GM18502 (cell line): ENCODE measurements at regions not wholly inside any gene's neighbourhood (a gene's known extent, or its start where the extent isn't known, plus 50 kb on each side); places are given as distances from the start of the nearest gene placed in this dataset.
A peak's percentile ranks its signal among the peaks of the same experiment; 100 is the strongest.

Experiments
- ATAC-seq: cut with Tn5 transposase; IDR thresholded peaks from one replicate; pipeline ENCODE4 v1.9.1; 2021; ENCODE audit warnings: mild to moderate bottlenecking; ENCODE audit not compliant: unreplicated experiment, poor library complexity

DNA sequence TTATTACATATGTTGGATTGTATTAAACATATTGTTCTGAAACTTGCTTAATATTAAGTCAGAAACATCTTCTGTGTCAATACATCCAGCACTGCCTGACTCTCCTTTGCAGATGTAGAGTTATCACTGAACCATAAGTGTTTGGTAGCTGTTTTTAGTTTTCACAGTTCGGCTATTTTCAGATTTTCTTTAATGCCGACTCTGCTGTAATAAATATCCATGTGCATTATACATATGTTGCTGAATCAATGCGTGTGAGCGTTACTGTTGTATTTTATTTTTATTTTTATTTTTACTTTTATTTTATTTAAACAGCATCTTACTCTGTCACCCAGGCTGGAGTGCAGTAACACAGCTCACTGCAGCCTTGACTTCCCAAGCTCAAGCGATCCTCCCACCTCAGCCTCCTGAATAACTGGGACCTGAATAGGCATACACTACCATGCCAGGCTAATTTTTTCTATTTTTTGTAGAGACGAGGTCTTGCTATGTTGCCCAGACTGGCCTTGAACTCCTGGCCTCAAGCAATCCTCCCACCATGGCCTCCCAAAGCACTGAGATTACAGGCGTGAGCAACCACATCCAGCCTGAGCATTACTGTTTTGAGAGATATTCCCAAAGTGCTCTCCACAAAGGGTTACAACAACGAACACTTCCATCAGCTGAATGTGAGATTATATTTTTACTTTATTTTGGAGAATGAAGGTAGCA, 50.7 kb upstream of the NOCT start:
- no peak for ATAC-seq

DNA sequence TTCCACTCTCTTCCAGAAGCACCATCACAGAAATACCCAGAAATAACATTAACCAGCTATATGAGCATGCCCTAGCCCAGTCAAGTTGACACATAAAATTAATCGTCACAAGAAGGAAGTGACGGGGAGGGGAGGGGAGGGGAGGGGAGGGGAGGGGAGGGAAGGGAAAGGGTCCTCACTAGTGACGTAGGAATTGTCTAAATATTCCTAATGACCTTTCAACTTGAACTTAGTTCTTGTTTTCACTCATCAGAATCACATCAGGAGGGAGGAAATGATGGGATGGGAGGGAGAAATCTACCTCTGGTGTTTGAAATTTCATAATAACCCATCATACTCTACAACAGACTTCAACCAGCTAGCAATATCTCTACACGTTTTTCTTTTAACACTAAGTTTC, 52.2 kb upstream of the NOCT start:
- no peak for ATAC-seq

DNA sequence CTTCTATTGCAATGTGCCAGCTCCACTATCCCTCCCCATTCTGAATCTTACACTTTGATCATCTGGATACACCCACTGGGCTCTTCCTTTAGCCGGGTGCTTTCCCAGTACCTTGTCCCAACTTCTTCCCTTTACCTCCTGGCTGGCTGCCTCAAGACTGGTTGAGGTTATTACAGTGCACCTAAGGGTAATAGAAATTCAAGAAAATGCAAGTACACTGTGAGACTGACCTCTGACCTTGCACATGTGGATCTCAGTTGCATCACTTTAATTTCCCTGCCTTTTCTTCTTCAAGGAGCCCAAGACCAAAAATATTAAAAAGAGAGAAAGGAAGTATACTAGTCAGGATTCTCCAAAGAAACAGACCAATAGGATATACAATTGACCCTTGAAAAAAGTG, 53.9 kb upstream of the NOCT start:
- no peak for ATAC-seq

- ATAC-seq = no peak
These were observed 54.5 kb upstream of the NOCT start for GRCh38 chr4:138961129-138961528.

DNA sequence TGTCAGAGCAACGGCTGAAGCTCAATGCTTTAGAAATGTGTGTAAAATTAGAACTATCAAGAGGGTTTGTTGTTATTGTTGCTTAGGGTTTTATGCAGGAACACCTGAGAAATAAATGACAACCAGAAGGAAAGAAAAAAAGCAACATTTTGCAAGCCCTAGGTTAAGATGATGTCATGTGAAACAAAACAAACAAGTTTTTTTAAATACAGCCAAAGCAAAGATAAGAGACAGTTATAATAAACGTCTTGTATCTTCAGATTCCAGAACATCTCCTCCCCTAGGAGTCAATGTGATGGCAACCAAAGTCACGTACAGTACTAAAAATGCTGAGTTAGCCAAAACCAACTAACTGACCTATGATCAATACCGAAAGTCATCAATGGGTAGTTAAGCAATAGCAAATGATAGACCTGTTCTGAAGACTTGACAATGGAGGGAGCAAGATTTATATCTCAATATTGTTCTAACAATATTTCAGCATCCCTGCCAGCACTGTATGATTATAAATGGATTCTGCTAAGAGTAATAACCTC, 55.3 kb upstream of the NOCT start:
- ATAC-seq = no peak

DNA sequence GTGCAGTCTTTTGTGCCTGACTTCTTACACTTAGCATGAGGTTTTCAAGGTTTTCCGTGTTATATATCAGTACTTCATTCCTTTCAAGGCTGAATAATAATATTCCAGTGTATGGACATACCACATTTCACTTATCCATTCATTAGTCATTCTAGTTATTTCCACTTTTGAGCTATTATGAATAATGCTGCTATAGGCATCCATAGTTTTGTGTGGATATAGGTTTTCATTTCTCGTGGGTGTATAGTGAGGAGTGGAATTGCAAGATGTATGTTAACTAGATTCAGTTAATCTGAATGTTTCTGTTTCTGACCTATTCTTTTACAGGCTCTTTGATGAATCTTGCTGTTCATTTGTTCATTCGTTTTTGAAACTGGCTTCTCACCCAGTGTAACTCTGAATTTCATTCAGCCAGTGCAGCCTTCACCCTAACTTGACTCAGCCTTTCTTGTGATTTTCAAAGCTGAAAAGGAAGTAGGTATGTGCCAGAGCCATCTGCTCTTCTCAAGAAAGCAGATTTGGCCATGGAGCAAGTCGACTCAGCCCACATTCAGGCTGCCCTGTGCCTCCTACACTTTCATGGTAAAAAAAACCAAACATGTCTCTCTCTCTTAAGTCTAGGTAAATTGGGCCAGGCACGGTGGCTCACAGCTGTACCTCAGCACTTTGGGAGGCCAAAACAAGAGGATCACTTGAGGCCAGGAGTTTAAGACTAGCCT, 56.3 kb upstream of the NOCT start:
- no peak for ATAC-seq

- no peak for ATAC-seq
These were observed 57.1 kb upstream of the NOCT start for GRCh38 chr4:138958519-138958918.

DNA sequence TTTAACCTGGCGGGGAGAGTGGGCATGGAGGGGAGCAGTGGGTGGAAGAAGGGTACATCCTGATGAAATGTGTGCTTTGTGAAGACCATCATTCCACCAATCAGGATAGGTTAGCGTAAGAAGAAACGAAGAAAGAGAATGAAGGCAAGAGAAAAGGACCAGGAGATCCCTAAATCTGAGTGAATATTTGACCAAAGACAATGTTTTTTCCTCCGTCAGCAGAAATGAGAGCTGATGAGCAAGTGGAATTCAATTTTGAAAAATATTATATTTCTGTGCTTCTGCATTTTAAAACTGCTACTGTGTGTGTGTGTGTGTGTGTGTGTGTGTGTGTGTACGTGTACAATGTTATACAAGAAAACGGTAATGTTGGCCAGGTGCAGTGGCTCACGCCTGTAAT, 58.3 kb upstream of the NOCT start:
- ATAC-seq = no peak

GRCh38 chr4:138954428-138954827, 61.2 kb upstream of the NOCT start:
- no peak for ATAC-seq

DNA sequence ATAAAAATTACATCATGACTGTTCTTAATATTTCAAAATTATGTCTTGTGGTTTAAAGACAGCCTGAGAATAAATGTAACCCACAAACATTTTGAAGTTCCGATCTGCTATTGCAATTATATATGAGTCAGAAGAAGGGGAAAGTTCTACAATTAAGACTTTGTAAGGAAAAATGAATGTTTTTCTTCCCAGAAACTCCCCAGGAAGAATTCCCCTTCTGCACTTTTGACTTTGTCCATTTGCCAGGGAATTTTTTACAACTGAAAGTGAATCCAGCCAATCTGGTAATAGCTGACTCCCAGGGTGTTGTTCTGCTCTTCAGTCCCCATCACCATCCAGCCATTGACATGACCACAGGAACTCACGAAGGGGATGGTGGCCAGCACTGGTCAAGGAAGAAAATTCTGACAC, 61.6 kb upstream of the NOCT start:
- no peak for ATAC-seq

- no peak for ATAC-seq
These were observed 63.2 kb upstream of the NOCT start for GRCh38 chr4:138952411-138952810.

GRCh38 chr4:138951764-138952163, 63.8 kb upstream of the NOCT start:
- no peak for ATAC-seq

DNA sequence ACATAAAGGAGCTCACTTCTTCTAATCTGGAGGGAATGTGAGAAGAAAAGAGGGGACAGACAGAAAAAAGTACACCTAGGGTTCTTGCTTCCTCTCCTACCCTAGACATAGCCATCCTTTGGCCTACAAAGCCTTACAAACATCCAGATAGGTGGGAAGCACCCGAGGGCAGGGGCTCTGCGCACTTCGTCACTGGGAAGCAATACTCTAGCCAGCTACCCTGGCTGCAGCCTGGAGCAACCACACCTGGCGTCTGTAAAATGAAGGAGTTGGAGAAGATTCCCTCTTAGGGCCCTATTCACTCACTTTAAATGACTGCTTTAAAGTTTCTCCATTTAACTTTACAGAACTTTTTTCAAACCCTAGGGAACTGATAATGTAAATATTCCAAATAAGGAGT, 65.7 kb upstream of the NOCT start:
- no peak for ATAC-seq

DNA sequence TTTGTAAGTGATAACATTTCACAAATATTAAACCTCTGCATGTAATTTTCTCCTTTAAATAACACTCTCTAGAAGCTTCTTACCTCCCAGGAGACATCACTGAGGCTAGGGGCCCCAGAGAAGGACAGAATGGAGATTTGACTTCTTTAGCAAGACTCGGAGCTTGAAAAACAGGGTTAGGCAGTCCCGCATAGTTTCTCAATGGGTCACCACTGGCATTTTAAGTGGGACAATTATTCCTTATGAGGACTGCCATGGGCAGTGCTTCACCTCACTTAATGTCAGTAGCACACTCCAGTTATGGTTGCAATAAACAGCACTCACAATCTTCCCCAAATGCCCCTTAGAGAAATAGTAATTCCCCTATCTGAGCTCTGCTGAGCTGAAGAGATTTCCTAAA, 66.7 kb upstream of the NOCT start:
- ATAC-seq = no peak

DNA sequence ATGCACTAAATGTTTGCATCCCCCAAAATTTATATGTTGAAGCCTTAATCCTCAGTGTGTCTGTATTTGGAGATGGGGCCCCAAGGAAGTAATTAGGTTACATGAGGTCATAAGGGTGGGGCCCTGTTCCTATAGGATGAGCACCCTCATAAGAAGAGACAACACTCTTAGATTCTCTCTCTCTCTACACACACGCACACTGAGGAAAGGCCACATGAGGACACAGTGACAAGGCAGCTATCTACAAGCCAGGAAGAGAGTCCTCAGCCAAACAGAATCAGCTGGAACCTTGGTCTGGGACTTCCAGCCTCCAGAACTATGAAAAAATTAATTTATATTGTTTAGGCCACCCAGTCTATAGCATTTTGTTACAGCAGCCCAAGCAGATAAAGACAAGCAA, 69.3 kb upstream of the NOCT start:
- ATAC-seq = no peak

DNA sequence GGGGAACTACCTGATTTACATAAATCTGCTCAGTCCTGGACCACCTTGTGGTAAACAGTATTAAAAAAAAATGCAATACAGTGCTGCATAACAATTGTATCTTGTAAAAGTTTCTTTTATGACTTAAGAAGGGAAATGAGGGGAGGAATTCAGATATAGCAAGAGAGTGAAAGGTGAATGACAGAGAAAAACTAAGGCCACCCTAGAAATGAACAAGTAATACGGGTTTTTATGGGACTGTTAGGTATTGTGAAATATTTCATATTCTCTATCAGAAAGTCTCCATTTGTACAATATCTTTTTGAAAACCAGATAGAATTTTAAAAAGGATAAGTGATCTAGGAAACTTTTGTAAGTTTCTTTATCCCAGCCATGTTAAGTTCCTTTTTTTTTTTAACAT, 69.7 kb upstream of the NOCT start:
- ATAC-seq = no peak

DNA sequence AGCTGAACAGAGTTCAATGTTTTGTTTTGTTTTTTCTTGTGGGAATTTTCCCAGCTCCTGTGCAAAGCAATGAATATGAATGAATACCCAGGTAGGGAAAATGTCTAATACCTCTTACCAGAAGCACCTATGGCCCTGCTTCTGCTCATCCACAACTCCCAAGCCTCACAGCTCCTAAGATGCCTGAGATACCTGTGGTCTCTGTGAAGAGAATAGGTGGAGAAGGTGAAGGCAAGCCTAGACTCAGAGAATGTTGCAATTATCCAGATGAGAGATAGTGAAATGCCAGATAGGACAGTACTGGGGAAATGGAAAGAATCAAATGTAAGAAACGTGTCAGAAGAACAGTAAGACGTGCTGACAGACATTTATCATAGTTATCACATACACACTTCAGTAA, 70.2 kb upstream of the NOCT start:
- no peak for ATAC-seq

DNA sequence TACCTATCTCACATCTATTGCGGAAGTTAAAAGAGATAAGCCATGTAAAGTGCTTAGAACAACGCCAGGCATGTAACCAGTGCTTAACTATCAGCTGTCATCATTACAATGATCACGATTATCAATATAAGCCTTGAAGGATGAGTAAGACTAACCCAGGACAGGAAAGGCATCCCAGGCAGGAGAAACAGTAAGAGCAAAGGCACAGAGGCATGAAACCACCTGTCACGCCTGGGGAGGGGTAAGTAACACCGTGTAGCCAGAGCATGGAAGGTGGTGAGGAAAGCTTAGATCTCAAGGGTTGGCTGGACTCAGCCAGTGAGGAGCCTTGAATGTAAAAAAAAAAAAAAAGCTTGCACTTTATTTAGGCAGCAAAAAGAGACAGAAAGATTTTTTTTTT, 71.7 kb upstream of the NOCT start:
- ATAC-seq = no peak

- ATAC-seq = no peak
These were observed 74.5 kb upstream of the NOCT start for GRCh38 chr4:138941037-138941436.

GRCh38 chr4:138939960-138940359, 75.6 kb upstream of the NOCT start:
- no peak for ATAC-seq

DNA sequence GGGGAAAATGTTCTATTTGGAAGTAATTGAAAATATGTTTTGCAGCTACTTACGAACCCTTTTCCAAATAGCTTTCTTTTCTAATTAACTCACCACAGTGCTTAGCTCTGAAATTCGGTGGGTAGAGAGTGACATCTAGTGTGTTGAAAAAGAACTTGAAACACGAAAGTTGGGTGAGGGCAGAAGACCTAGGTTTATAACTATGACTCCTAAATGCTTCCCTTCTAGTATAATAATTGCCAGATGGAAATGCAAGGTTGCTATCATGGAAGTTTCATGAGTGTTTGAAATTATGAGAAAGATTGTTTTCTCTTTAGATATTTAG, 77.3 kb upstream of the NOCT start:
- ATAC-seq = peak; percentile 71
